Fibroblast of pulmonary artery (primary cell): ENCODE measurements at regions not wholly inside any gene's neighbourhood (a gene's known extent, or its start where the extent isn't known, plus 50 kb on each side); places are given as distances from the start of the nearest gene placed in this dataset.

Source experiments
- DNase-seq: peaks from one replicate; pipeline ENCODE4 v3.0.0-alpha.2; 2010; ENCODE audit warnings: low read depth
- H3K4me3 ChIP-seq: replicated peaks from 2 replicates; pipeline ENCODE4 v1.5.1; 2011; ENCODE audit warnings: low read depth, mild to moderate bottlenecking, control low read depth, low read length, moderate library complexity
- CTCF ChIP-seq: IDR thresholded peaks from 2 replicates; pipeline ENCODE4 v1.5.1; 2011; ENCODE audit warnings: mild to moderate bottlenecking, control low read depth, low read length, inconsistent platforms; ENCODE audit errors: missing control alignments

GRCh38 chr6:54503144-54503543 lies 194.9 kb downstream of the TINAG start:
- TF ChIP-seq CTCF = no peak
- DNase-seq = no peak
- no peak overlapping the region for H3K4me3 ChIP-seq

- H3K4me3 ChIP-seq = no peak overlapping the region
- TF ChIP-seq CTCF = no peak
- peak; percentile 4 for DNase-seq
Measured at GRCh38 chr6:54515013-54515412, 206.8 kb downstream of the TINAG start.

GRCh38 chr6:54515713-54516112 lies 207.5 kb downstream of the TINAG start:
- H3K4me3 ChIP-seq = no peak overlapping the region
- no peak for TF ChIP-seq CTCF
- no peak for DNase-seq

GRCh38 chr6:54516321-54516720 lies 208.1 kb downstream of the TINAG start:
- TF ChIP-seq CTCF = no peak
- DNase-seq = no peak
- H3K4me3 ChIP-seq = no peak overlapping the region

- DNase-seq = no peak
Measured at GRCh38 chr6:54519161-54519560, 210.9 kb downstream of the TINAG start.

GRCh38 chr6:54525731-54526130 lies 217.5 kb downstream of the TINAG start:
- H3K4me3 ChIP-seq = no peak overlapping the region
- no peak for TF ChIP-seq CTCF
- peak; percentile 17 for DNase-seq

More at GRCh38 chr6:54519161-54519560, 210.9 kb downstream of the TINAG start:
- H3K4me3 ChIP-seq = no peak overlapping the region
- no peak for TF ChIP-seq CTCF

GRCh38 chr6:54533567-54533966 lies 225.3 kb downstream of the TINAG start:
- no peak for TF ChIP-seq CTCF
- DNase-seq = no peak
- no peak overlapping the region for H3K4me3 ChIP-seq
